NCI-H2107 (cell line): ENCODE measurements at regions not wholly inside any gene's neighbourhood (a gene's known extent, or its start where the extent isn't known, plus 50 kb on each side); places are given as distances from the start of the nearest gene placed in this dataset.

Experiments used
- DNase-seq: peaks from one replicate; lab custom pipeline; 2025; lab: John Stamatoyannopoulos, UW

GRCh38 chr10:21263263-21263803, 262.1 kb downstream of the SKIDA1 start:
- DNase-seq = no peak

DNA sequence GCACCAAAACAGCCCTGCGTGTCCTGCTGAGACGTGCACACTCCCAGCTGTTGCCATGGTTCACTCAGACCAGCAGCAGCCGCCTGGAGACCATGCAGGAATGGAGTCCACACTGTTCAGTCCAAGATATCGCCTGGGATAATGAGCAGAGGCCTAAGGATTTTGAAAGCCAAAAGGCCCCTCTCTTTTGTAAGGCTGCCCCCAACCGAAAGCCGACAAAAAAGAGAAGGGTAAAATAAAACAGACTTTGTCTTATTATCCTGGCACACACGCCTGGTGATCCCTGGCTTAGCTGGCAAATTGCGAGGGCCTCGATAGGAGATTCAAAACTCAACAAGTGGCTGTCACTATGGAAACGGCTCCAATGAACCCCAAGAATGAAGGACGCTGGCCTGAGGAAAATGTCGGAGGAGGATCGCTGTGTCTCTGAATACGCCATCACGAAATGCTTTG, 263.6 kb downstream of the SKIDA1 start:
- DNase-seq = no peak

- no peak for DNase-seq
These were observed 264.9 kb downstream of the SKIDA1 start for GRCh38 chr10:21260506-21261149.

DNA sequence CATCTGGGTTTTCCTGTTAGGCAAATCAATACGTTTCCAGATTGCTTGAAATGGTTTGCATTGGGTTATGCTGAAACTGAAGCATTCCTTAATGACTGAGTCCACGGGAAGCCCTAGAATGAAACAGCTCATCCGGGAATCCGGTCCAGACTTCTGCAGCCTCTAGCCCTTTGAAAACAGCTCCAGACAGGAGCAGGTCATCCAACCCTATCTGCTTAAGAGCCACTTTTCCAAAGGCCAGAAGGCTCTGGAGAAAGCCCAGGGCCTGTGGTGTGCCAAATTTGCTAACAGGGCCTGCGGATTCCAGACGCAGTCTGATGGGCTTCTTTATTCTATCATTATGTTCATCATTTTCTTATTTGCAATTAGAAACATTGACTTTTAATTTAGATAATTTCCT, 265.4 kb downstream of the SKIDA1 start:
- no peak for DNase-seq

DNA sequence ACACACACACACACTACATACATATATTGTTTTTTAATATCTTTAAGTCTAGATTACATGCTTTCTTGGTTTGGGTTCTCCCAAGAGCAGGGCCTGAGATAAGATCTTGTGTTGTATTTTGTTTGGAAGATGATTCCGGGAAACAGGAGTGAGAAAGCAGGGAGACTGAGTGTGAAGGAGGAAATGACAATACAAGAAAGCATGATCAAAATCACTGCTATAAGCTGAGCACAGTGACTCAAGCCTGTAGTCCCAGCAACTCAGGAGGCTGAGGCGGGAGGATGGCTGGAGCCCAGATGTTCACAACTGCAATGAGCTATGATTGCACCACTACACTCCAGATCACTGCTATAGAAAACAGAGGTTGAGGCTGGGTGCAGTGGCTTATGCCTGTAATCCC, 267.6 kb downstream of the SKIDA1 start:
- DNase-seq = no peak

GRCh38 chr10:21257191-21257590, 268.3 kb downstream of the SKIDA1 start:
- no peak for DNase-seq

DNA sequence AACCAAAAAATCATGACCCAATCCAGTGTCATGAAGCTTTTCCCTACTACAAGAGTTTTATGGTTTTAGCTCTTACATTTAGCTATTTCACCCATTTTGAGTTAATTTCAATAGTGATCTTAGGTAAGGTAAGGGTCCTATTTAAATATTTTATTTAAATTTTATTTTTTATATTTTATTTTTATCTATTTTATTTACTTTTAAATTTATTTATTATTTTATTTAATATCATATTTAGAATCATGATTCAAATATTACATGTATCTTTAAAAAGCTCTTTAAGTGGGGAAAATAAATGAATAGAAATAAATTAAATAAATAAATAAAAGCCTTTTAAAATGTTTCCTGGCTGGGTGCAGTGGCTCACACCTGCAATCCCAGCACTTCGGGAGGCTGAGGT, 276.0 kb downstream of the SKIDA1 start:
- DNase-seq = no peak

- DNase-seq = no peak
These were observed 277.9 kb downstream of the SKIDA1 start for GRCh38 chr10:21247592-21247991.

DNA sequence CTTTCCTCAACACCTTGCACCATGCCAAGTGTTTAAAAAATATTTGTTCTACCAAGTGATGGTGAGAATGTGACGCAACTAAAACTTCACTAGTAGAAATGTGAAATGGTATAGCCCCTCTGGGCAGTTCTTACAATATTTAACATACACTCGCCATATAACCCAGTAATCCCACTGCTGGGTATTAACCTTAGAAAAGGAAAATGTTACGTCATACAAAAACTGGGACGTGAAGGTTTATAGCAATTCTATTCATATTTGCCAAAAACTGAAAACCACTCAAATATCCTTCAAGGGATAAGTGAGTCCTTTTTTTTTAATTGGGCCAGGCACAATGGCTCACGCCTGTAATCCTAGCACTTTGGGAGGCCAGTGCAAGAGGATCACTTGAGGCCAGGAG, 279.3 kb downstream of the SKIDA1 start:
- DNase-seq = no peak

- DNase-seq = no peak
These were observed 281.7 kb downstream of the SKIDA1 start for GRCh38 chr10:21243748-21244257.

GRCh38 chr10:21242915-21243314, 282.6 kb downstream of the SKIDA1 start:
- DNase-seq = no peak

- DNase-seq = no peak
These were observed 286.8 kb downstream of the SKIDA1 start for GRCh38 chr10:21238717-21239116.

DNA sequence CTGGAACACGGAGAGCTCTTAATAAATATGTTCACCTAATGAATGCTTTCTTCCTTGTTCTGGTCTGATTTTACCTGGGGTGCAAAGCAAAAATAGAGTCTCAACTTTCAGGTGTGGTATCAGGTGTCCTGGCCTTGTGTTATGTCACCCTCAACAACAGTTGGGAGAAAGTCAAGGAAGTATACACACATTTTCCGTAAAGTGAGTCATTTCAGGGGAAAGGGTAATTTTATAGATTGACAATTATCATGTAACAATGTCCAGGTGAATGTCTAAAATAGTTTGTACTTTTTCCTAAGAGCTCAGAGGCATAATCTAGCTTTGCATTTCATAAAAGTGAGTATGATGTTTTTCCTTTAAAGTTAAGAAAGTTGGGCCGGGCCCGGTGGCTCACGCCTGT, 287.4 kb downstream of the SKIDA1 start:
- DNase-seq = no peak

GRCh38 chr10:21234761-21235160, 290.7 kb downstream of the SKIDA1 start:
- no peak for DNase-seq

DNA sequence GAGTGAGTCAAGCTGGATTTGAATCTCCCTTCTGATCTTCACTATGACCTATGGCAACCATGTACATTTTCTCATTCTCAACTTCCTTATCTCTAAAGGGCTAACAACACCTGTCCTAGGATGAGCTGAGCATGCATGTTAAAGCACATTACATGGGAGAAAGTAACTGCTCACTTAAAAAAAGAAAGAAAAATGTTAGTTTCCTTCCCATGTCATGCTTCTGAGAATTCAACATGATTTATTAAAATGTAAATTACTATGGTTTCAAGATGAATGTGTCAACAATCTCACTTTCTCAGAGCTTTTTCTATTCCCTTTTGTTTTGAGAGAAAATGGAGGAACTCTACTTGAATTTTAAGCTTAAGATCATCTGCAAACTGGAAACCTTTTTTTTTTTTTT, 295.3 kb downstream of the SKIDA1 start:
- DNase-seq = no peak

DNA sequence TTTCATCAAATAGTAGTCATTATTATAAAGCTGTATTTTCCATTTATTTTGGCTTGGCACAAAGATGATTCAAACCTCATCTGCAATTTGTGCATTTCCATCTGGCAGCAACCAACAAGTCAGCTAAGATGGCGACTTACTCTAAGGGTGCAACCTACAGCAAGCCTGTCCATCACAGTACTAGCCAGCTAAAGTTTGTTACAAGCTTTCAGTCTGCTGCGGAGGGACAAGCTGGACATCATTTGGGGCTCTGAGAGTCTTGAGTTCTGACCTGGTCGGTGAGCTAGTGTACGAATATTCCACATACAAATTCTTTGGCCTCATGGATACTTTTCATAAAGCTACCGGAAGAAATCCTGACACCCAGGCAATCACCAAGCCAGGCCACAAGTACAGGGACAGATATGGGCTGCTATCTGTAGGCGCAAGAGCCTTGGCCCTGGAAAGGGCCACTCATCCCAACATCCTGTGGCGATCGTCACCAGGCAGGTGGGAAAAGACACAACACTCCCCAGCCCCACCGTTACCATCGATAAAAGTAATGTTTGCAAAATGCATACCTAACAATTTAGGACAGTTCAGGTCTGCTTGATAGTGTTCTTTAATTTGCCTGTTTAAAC, 307.6 kb downstream of the SKIDA1 start:
- DNase-seq = no peak

DNA sequence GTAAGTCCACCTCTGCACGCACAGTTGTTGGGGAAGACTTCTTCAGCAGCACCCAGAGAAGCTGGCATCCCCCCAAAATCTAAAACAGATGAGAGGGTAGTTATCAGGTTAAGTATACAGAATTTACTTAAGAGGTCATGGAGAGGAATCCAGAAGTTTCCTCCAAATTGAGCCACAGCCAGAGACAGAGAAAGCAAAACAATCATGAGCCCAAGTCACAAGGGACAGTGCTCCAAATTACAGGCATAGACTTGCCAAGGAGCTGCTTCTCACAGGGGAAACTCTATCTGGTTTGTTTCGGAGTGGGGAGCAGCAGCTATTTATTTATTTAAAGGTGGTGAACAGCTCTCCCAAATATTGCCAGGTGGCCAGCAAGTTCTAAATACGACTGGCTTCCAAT, 308.4 kb downstream of the SKIDA1 start:
- DNase-seq = no peak

- DNase-seq = no peak
These were observed 311.2 kb downstream of the SKIDA1 start for GRCh38 chr10:21214329-21214728.

DNA sequence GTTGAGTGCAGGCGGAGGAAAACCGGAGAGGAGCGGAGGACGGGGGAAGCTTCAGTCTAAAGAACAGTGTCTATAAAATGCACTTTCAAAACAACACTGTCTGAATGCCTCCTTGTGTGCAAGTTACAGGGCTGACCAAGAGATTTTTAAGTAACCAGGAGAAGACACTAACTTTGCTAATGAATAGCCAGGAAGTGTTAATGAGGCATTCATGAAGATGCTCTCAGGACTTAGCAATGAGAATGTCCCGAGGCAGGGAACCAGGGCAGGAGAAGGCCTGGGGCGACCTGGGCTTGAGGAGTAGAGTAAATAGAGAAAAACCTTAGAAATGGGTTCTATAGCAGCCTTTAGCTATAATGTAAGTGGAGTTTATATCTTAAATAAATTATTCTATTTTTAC, 312.1 kb downstream of the SKIDA1 start:
- no peak for DNase-seq

DNA sequence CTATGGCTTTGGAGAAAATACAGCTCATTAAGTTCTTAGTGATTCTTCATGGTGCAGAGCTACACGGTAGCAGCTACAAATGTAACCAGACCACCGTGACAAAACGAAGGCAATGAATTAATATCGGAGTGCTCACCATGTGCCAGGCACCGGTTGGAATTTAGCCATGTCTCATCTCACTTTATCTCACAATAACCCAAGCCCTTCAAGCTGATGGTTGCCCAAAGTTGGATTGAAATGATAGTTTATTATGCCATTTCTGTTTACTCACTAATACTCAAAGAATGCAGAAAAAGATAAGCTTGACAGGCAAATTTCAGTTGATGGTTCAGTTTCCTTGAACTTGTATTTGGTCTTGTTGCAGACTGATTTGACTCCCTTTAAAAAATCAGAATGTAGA, 312.6 kb downstream of the SKIDA1 start:
- DNase-seq = no peak

GRCh38 chr10:21212348-21212747, 313.1 kb downstream of the SKIDA1 start:
- DNase-seq = no peak

- no peak for DNase-seq
These were observed 312.4 kb upstream of the NEBL start for GRCh38 chr10:21209495-21209894.

GRCh38 chr10:21208666-21209316, 311.7 kb upstream of the NEBL start:
- DNase-seq = no peak
